ENCODE measurements at regions not wholly inside any gene's neighbourhood (a gene's known extent, or its start where the extent isn't known, plus 50 kb on each side); places are given as distances from the start of the nearest gene placed in this dataset.

DNA sequence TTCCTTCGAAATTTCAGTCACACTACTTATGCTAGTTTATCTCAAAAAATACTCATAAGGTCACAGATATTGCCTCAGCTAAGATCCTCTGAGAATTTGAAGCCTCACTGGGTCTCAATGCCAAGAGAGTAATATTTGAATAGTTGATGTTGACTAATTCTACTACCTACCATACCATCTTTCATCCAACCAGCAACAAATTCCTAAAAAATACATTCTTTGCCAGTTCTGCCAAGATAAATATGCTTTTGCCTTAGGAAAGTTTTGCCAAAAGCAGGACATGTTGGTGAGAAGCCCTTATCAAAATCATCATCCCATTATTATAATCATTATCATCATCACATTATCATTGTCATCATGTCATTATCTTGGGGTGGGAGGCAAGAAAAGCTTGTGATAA is 544.6 kb upstream of the ZEB2 start:
- H3K27ac ChIP-seq = no peak overlapping the region
- no peak overlapping the region for H3K4me3 ChIP-seq
- no peaks in the 10 kb centered on the region for H3K36me3 ChIP-seq
- intact Hi-C loops (cut with DNase I; ENCODE audit: low total_unique reads) = no loop called here
- no peaks in the 10 kb centered on the region for H3K9me3 ChIP-seq
- H3K4me1 ChIP-seq = no peaks in the 10 kb centered on the region
- TF ChIP-seq, protein P1, sequence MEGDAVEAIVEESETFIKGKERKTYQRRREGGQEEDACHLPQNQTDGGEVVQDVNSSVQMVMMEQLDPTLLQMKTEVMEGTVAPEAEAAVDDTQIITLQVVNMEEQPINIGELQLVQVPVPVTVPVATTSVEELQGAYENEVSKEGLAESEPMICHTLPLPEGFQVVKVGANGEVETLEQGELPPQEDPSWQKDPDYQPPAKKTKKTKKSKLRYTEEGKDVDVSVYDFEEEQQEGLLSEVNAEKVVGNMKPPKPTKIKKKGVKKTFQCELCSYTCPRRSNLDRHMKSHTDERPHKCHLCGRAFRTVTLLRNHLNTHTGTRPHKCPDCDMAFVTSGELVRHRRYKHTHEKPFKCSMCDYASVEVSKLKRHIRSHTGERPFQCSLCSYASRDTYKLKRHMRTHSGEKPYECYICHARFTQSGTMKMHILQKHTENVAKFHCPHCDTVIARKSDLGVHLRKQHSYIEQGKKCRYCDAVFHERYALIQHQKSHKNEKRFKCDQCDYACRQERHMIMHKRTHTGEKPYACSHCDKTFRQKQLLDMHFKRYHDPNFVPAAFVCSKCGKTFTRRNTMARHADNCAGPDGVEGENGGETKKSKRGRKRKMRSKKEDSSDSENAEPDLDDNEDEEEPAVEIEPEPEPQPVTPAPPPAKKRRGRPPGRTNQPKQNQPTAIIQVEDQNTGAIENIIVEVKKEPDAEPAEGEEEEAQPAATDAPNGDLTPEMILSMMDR (IDR thresholded peaks at IDR 0.05) = no peak
- TF ChIP-seq POLR2AphosphoS5 (IDR thresholded peaks at IDR 0.05) (no peak), POLR2A (IDR thresholded peaks at IDR 0.05) (no peak)
- DNase-seq (ENCODE audit: low spot score in 2 of 2) = no peak
- no peaks in the 10 kb centered on the region for H3K27me3 ChIP-seq

DNA sequence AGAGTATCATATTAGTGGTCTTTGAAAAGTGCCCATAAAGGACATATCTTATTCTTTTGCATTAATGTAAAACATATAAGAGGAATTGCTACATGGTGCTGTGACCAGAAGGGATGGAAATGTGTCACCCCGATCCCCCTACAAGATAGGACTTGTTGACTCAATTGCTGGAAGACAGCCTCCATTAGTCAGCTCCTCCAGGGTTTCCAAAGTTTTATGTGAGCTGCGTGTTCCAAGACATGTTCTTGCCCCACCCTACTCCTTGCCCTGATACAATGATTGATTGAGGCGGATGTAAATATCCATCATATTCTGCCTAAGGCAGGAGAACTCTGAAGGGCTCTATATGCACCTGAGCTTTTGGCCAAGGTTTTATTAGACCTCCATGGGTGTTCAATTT is 541.0 kb upstream of the ZEB2 start:
- H3K9me3 ChIP-seq = no peaks in the 10 kb centered on the region
- no peak overlapping the region for H3K4me3 ChIP-seq
- no peaks in the 10 kb centered on the region for H3K27me3 ChIP-seq
- no peak overlapping the region for H3K27ac ChIP-seq
- no peaks in the 10 kb centered on the region for H3K36me3 ChIP-seq
- TF ChIP-seq, protein P1 (IDR thresholded peaks at IDR 0.05) = no peak
- no peak for TF ChIP-seq POLR2A (IDR thresholded peaks at IDR 0.05)
- intact Hi-C loops (cut with DNase I; ENCODE audit: low total_unique reads) = no loop called here
- no peak for DNase-seq (ENCODE audit: low spot score in 2 of 2)
- H3K4me1 ChIP-seq = no peaks in the 10 kb centered on the region

DNA sequence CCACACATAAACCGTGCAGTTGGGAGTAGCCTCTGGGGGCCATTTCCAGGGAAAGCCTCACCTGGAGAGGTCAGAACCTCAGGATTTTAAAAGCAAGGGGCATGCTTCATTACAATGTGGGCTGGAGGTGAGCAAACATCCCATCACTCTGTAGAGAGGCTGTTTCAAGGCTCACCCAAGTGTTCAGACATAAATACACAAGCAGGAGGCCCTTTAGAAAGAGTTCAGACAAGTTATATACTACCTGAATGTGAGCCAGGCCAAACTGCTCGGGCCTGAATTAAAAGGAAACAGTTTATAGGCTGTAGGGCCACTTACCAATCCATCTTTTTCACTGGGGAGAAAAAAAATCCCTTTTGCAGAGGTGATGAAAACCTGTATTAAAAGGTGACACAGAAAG is 540.0 kb upstream of the ZEB2 start:
- TF ChIP-seq, protein P1 (IDR thresholded peaks at IDR 0.05) = no peak
- TF ChIP-seq POLR2A (IDR thresholded peaks at IDR 0.05) (no peak), POLR2AphosphoS5 (IDR thresholded peaks at IDR 0.05) (no peak)
- Histone ChIP-seq H3K4me3 (no peak overlapping the region), H3K9me3 (no peaks in the 10 kb centered on the region), H3K27ac (no peak overlapping the region), H3K36me3 (no peaks in the 10 kb centered on the region), H3K27me3 (no peaks in the 10 kb centered on the region), H3K4me1 (no peaks in the 10 kb centered on the region)
- DNase-seq (ENCODE audit: low spot score in 2 of 2) = no peak
- intact Hi-C loops (cut with DNase I; ENCODE audit: low total_unique reads) = no loop called here

DNA sequence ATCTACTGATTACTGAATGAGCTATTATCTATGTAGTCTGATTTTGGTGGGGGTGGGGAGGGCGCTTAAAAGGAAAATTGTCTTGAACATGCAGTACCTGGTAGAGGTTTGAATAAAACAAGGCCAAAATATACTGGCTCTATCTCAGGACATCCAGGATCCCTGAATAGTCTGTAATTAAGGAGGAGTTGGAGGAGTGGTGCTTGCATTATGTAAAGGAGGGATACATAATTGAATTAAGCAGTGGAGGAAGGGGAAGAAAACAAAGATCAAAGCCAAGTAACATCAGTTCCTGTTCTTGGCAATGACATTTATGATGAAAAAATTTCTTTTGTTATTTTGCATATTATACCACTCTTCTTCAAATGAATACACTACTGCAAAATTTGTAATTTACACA is 539.4 kb upstream of the ZEB2 start:
- H3K9me3 ChIP-seq = no peaks in the 10 kb centered on the region
- intact Hi-C loops (cut with DNase I; ENCODE audit: low total_unique reads) = no loop called here
- H3K4me1 ChIP-seq = no peaks in the 10 kb centered on the region
- no peaks in the 10 kb centered on the region for H3K36me3 ChIP-seq
- H3K27ac ChIP-seq = no peak overlapping the region
- DNase-seq (ENCODE audit: low spot score in 2 of 2) = no peak
- TF ChIP-seq POLR2AphosphoS5 (IDR thresholded peaks at IDR 0.05) = no peak
- no peak overlapping the region for H3K4me3 ChIP-seq
- H3K27me3 ChIP-seq = no peaks in the 10 kb centered on the region

DNA sequence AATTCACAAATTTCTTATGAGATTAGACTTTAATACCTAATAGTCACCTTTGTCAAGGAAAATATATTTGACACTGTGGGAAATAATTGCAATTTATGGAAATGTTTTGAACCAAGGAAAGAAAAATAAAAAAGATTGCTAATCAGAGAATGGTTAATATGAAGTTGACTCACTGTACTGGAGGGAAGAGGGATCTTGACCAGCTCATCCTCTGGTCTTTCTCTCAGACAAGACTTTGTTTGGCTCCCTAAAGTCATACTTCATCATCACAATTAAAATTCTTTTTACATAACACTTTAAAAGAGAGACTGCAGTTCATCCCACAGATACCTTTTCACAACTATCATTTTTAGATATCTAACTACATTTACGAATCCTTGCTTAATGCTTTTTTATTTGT is 538.5 kb upstream of the ZEB2 start:
- no peaks in the 10 kb centered on the region for H3K27me3 ChIP-seq

More for the DNA sequence above, 538.5 kb upstream of the ZEB2 start:
- Histone ChIP-seq H3K4me3 (no peak overlapping the region), H3K4me1 (no peaks in the 10 kb centered on the region), H3K36me3 (no peaks in the 10 kb centered on the region), H3K27ac (no peak overlapping the region), H3K9me3 (no peaks in the 10 kb centered on the region)
- DNase-seq (ENCODE audit: low spot score in 2 of 2) = no peak
- TF ChIP-seq POLR2A (IDR thresholded peaks at IDR 0.05) (no peak), POLR2AphosphoS5 (IDR thresholded peaks at IDR 0.05) (no peak)
- TF ChIP-seq, protein P1 (IDR thresholded peaks at IDR 0.05) = no peak
- intact Hi-C loops (cut with DNase I; ENCODE audit: low total_unique reads) = no loop called here
